LHCN-M2 (cell line): ENCODE measurements at regions not wholly inside any gene's neighbourhood (a gene's known extent, or its start where the extent isn't known, plus 50 kb on each side); places are given as distances from the start of the nearest gene placed in this dataset.
"Not testable (repeated sequence)": the region's sequence is repeated elsewhere in the genome, so short reads cannot be mapped to it uniquely, and the experiment has no call there.

Experiments used
- DNase-seq: peaks from one replicate; pipeline ENCODE4 v3.0.0-alpha.2; 2012; ENCODE audit warnings: low read depth

GRCh38 chrX:80929251-80929650 lies 119.6 kb upstream of the BRWD3 start:
- no peak for DNase-seq

GRCh38 chrX:80917919-80918318 lies 108.2 kb upstream of the BRWD3 start:
- no peak for DNase-seq

GRCh38 chrX:80912351-80912750 lies 102.7 kb upstream of the BRWD3 start:
- not testable (repeated sequence) for DNase-seq

- DNase-seq = peak; percentile 54
Measured at GRCh38 chrX:80879916-80880315, 70.2 kb upstream of the BRWD3 start.

- DNase-seq = peak; percentile 10
Measured at GRCh38 chrX:80879143-80879542, 69.5 kb upstream of the BRWD3 start.

- peak; percentile 36 for DNase-seq
Measured at GRCh38 chrX:80876877-80877276, 67.2 kb upstream of the BRWD3 start.
